ENCODE measurements at regions not wholly inside any gene's neighbourhood (a gene's known extent, or its start where the extent isn't known, plus 50 kb on each side); places are given as distances from the start of the nearest gene placed in this dataset.

DNA sequence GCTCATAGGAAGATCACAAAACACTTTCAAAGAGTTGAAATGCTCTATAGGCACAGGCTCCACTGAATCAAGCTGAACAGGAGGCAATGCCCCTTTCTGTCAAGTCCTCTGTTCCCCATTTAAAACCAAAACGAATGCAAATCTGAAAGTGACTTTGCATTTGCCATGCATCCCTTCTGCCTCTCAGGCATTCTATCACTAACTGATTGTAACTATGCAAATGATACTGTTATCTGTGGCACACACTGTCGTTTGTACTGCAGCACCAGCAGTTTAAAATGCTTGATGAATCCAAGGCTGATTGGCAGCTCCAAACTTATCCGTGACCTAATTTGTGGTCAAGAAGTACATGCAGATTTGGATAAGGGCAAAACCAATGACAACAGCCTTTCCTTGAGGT, 1067.5 kb upstream of the MAP3K7 start:
- TF ChIP-seq, protein P1, sequence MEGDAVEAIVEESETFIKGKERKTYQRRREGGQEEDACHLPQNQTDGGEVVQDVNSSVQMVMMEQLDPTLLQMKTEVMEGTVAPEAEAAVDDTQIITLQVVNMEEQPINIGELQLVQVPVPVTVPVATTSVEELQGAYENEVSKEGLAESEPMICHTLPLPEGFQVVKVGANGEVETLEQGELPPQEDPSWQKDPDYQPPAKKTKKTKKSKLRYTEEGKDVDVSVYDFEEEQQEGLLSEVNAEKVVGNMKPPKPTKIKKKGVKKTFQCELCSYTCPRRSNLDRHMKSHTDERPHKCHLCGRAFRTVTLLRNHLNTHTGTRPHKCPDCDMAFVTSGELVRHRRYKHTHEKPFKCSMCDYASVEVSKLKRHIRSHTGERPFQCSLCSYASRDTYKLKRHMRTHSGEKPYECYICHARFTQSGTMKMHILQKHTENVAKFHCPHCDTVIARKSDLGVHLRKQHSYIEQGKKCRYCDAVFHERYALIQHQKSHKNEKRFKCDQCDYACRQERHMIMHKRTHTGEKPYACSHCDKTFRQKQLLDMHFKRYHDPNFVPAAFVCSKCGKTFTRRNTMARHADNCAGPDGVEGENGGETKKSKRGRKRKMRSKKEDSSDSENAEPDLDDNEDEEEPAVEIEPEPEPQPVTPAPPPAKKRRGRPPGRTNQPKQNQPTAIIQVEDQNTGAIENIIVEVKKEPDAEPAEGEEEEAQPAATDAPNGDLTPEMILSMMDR (IDR thresholded peaks at IDR 0.05) = no peak
- TF ChIP-seq POLR2A (IDR thresholded peaks at IDR 0.05) = no peak
